C4-2B (cell line): ENCODE measurements at regions not wholly inside any gene's neighbourhood (a gene's known extent, or its start where the extent isn't known, plus 50 kb on each side); places are given as distances from the start of the nearest gene placed in this dataset.

Experiments
- CTCF ChIP-seq: fragments of 450-650 bp; conservative IDR thresholded peaks from 2 replicates; pipeline ENCODE4 v1.5.1; 2017; ENCODE audit warnings: mild to moderate bottlenecking
- ZFX ChIP-seq: fragments of 450-650 bp; IDR thresholded peaks from 2 replicates; pipeline ENCODE4 v1.6.1; 2017

DNA sequence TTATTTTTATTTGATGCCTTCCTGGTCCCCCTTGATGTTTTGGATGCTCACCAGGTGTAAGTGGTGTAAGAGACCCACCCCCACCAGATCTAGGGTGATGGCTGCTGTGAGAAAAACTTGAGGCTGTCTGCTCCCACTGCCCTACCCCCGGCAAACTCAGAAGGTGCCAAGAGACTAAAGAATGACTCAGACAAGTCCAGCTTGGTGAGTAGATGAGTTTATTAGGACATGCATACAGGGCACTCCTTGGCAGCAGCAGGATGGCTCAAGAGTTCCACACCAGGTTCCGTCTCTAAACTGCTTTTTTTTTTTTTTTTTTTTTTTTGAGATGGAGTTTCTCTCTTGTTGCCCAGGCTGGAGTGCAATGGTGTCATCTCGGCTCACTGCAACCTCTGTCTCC is 84.0 kb upstream of the HPF1 start:
- no peak for TF ChIP-seq CTCF
- TF ChIP-seq ZFX = no peak
